RPMI7951 (cell line): ENCODE measurements at regions not wholly inside any gene's neighbourhood (a gene's known extent, or its start where the extent isn't known, plus 50 kb on each side); places are given as distances from the start of the nearest gene placed in this dataset.
"Not testable (repeated sequence)": the region's sequence is repeated elsewhere in the genome, so short reads cannot be mapped to it uniquely, and the experiment has no call there.

Experiments used
- DNase-seq: peaks from one replicate; pipeline ENCODE4 v3.0.0-alpha.2; 2012; ENCODE audit warnings: low read depth

GRCh38 chr9:110093871-110094270, 114.1 kb downstream of the C9orf152 start:
- no peak for DNase-seq

- DNase-seq, result peak; percentile 37
These were observed 112.8 kb downstream of the C9orf152 start for GRCh38 chr9:110095161-110095595.

- DNase-seq, result peak; percentile 47
These were observed 112.2 kb downstream of the C9orf152 start for GRCh38 chr9:110095776-110096175.

- DNase-seq, result not testable (repeated sequence)
These were observed 111.3 kb downstream of the C9orf152 start for GRCh38 chr9:110096674-110097073.

GRCh38 chr9:110099236-110100095, 108.5 kb downstream of the C9orf152 start:
- DNase-seq, result peak; percentile 74

- DNase-seq, result no peak
These were observed 106.3 kb downstream of the C9orf152 start for GRCh38 chr9:110101531-110102161.

GRCh38 chr9:110103257-110103656, 104.7 kb downstream of the C9orf152 start:
- DNase-seq, result no peak

GRCh38 chr9:110104261-110104809, 103.6 kb downstream of the C9orf152 start:
- DNase-seq, result no peak

GRCh38 chr9:110105107-110105506, 102.9 kb downstream of the C9orf152 start:
- DNase-seq, result no peak

GRCh38 chr9:110106661-110107060, 101.3 kb downstream of the C9orf152 start:
- no peak for DNase-seq

GRCh38 chr9:110109333-110110092, 98.4 kb downstream of the C9orf152 start:
- DNase-seq, result no peak

- no peak for DNase-seq
These were observed 97.8 kb downstream of the C9orf152 start for GRCh38 chr9:110110154-110110553.

- DNase-seq, result no peak
These were observed 96.1 kb downstream of the C9orf152 start for GRCh38 chr9:110111868-110112267.

- no peak for DNase-seq
These were observed 95.2 kb downstream of the C9orf152 start for GRCh38 chr9:110112792-110113191.

GRCh38 chr9:110114086-110114858, 93.7 kb downstream of the C9orf152 start:
- peak; percentile 42 for DNase-seq

- no peak for DNase-seq
These were observed 93.1 kb downstream of the C9orf152 start for GRCh38 chr9:110114859-110115201.

- peak; percentile 29 for DNase-seq
These were observed 92.6 kb downstream of the C9orf152 start for GRCh38 chr9:110115341-110115820.

GRCh38 chr9:110115826-110116542, 92.0 kb downstream of the C9orf152 start:
- peak; percentile 64 for DNase-seq

- peak; percentile 84 for DNase-seq
These were observed 91.4 kb downstream of the C9orf152 start for GRCh38 chr9:110116543-110116885.

- DNase-seq, result no peak
These were observed 86.8 kb downstream of the C9orf152 start for GRCh38 chr9:110121170-110121569.
